Upper lobe of left lung (tissue), 6 donors: ENCODE measurements at regions not wholly inside any gene's neighbourhood (a gene's known extent, or its start where the extent isn't known, plus 50 kb on each side); places are given as distances from the start of the nearest gene placed in this dataset.

Experiments
- ATAC-seq, 2 donors: fragments of 200-7000 bp; cut with Tn5 transposase; one replicate each; pipeline ENCODE4 v1.9.1; 2022; ENCODE audit warnings: mild to moderate bottlenecking in 2 of 2, moderate library complexity in 2 of 2; ENCODE audit not compliant: low FRiP score in 2 of 2
- DNase-seq, 2 donors: peaks; one replicate each; pipeline ENCODE4 v3.0.0-alpha.2; 2019 to 2020
- H3K27ac ChIP-seq, 4 donors: fragments of 200-600 bp; sonication (generic); one replicate each; pipeline ENCODE4 v1.5.1; 2016 to 2019
- H3K27me3 ChIP-seq, 4 donors: fragments of 200-600 bp; sonication (generic); one replicate each; pipeline ENCODE4 v1.5.1; 2017 to 2019
- H3K36me3 ChIP-seq, 4 donors: fragments of 200-600 bp; sonication (generic); one replicate each; pipeline ENCODE4 v1.5.1; 2016 to 2019
- H3K4me1 ChIP-seq, 4 donors: fragments of 200-600 bp; sonication (generic); one replicate each; pipeline ENCODE4 v1.5.1; 2018 to 2019
- H3K4me3 ChIP-seq, 4 donors: fragments of 200-600 bp; sonication (generic); one replicate each; pipeline ENCODE4 v1.5.1; 2017 to 2019; ENCODE audit warnings: mild to moderate bottlenecking in 2 of 4, moderate library complexity in 1 of 4
- H3K9me3 ChIP-seq, 4 donors: fragments of 200-600 bp; sonication (generic); one replicate each; pipeline ENCODE4 v1.5.1; 2018 to 2019
- CTCF ChIP-seq, 6 experiments: fragments of 450-650 bp in 4 of 6; fragments of 200-600 bp in 2 of 6; sonication (generic) in 2 of 6; IDR thresholded peaks; one replicate each; pipeline ENCODE4 v1.5.1; 2016 to 2019; ENCODE audit warnings: antibody characterized with exemption in 6 of 6
- EP300 ChIP-seq, 4 donors: sonication (generic); formaldehyde crosslinking; IDR thresholded peaks; one replicate each; pipeline ENCODE4 v1.5.1; 2017; ENCODE audit warnings: antibody characterized with exemption in 4 of 4, control low read depth in 2 of 4
- POLR2A ChIP-seq, 4 donors: fragments of 450-650 bp; IDR thresholded peaks; one replicate each; pipeline ENCODE4 v1.5.1; 2016 to 2017; ENCODE audit warnings: antibody characterized with exemption in 4 of 4, mild to moderate bottlenecking in 2 of 4
- POLR2AphosphoS5 ChIP-seq, 2 donors: sonication (generic); formaldehyde crosslinking; IDR thresholded peaks; one replicate each; pipeline ENCODE4 v1.5.1; 2017; ENCODE audit warnings: antibody characterized with exemption in 2 of 2
- WGBS, 2 donors: methylation state at CpG; one replicate each; pipeline ENCODE4 v1.1.5; 2017 to 2018; 5-methylcytosine and 5-hydroxymethylcytosine counted together
- donor health status: DM: no; HTN: no; CAD: no; lungs with moderate emphysema.
- donor health status: DM: no; HTN: yes; CAD: no; lungs with severe emphysema.

GRCh38 chr13:112245179-112245724, 130.9 kb upstream of the SPACA7 start:
- no peak overlapping the region for H3K4me3 ChIP-seq
- H3K27me3 ChIP-seq, result no peaks in the 10 kb centered on the region
- DNase-seq, result no peak
- no peaks in the 10 kb centered on the region for H3K9me3 ChIP-seq
- 94 to 95% methylated on average over 23 to 25 of the region's 25 CpGs for WGBS, 2 donors
- no peaks in the 10 kb centered on the region for H3K4me1 ChIP-seq
- H3K27ac ChIP-seq, result no peak overlapping the region
- no peak for ATAC-seq
- TF ChIP-seq EP300 (IDR thresholded peaks at IDR 0.05), result no peak
- TF ChIP-seq CTCF (IDR thresholded peaks at IDR 0.05), result no peak
- TF ChIP-seq POLR2AphosphoS5 (IDR thresholded peaks at IDR 0.05), result no peak
- no peak for TF ChIP-seq POLR2A (IDR thresholded peaks at IDR 0.05)
- H3K36me3 ChIP-seq, result no peaks in the 10 kb centered on the region

- no peaks in the 10 kb centered on the region for H3K9me3 ChIP-seq
- no peaks in the 10 kb centered on the region for H3K36me3 ChIP-seq
- ATAC-seq (no peak), DNase-seq (no peak)
- TF ChIP-seq POLR2AphosphoS5 (IDR thresholded peaks at IDR 0.05), result no peak
- no peak for TF ChIP-seq CTCF (IDR thresholded peaks at IDR 0.05)
- no peak for TF ChIP-seq EP300 (IDR thresholded peaks at IDR 0.05)
- TF ChIP-seq POLR2A (IDR thresholded peaks at IDR 0.05), result no peak
- H3K27ac ChIP-seq, result no peak overlapping the region
- no peaks in the 10 kb centered on the region for H3K27me3 ChIP-seq
- no peak overlapping the region for H3K4me3 ChIP-seq
- 73 to 82% methylated on average over 8 to 9 of the region's 9 CpGs for WGBS, 2 donors
- H3K4me1 ChIP-seq, result no peaks in the 10 kb centered on the region
Observed at GRCh38 chr13:112245989-112246388, 130.2 kb upstream of the SPACA7 start.

- H3K4me3 ChIP-seq, result no peak overlapping the region
- WGBS, 2 donors, result 89 to 93% methylated on average over 19 to 24 of the region's 24 CpGs
- H3K36me3 ChIP-seq, result no peaks in the 10 kb centered on the region
- no peaks in the 10 kb centered on the region for H3K9me3 ChIP-seq
- no peaks in the 10 kb centered on the region for H3K4me1 ChIP-seq
- H3K27ac ChIP-seq, result no peak overlapping the region
- TF ChIP-seq CTCF (IDR thresholded peaks at IDR 0.05) (no peak), POLR2AphosphoS5 (IDR thresholded peaks at IDR 0.05) (no peak), EP300 (IDR thresholded peaks at IDR 0.05) (no peak), POLR2A (IDR thresholded peaks at IDR 0.05) (no peak)
- DNase-seq (no peak), ATAC-seq (no peak)
- H3K27me3 ChIP-seq, result no peaks in the 10 kb centered on the region
Observed at GRCh38 chr13:112246731-112247470, 129.3 kb upstream of the SPACA7 start.

GRCh38 chr13:112247471-112248405, 128.4 kb upstream of the SPACA7 start:
- no peaks in the 10 kb centered on the region for H3K9me3 ChIP-seq
- WGBS, 2 donors, result 86 to 88% methylated on average over 24 to 30 of the region's 31 CpGs
- no peaks in the 10 kb centered on the region for H3K36me3 ChIP-seq
- H3K27me3 ChIP-seq, result no peaks in the 10 kb centered on the region
- no peak overlapping the region for H3K4me3 ChIP-seq
- H3K27ac ChIP-seq, result no peak overlapping the region
- no peaks in the 10 kb centered on the region for H3K4me1 ChIP-seq
- DNase-seq (peak in 1 of 2 donors; percentile 34), ATAC-seq (no peak)
- no peak for TF ChIP-seq EP300 (IDR thresholded peaks at IDR 0.05)
- TF ChIP-seq CTCF (IDR thresholded peaks at IDR 0.05), result no peak
- no peak for TF ChIP-seq POLR2A (IDR thresholded peaks at IDR 0.05)
- TF ChIP-seq POLR2AphosphoS5 (IDR thresholded peaks at IDR 0.05), result no peak
